HL-60 (cell line): ENCODE measurements at regions not wholly inside any gene's neighbourhood (a gene's known extent, or its start where the extent isn't known, plus 50 kb on each side); places are given as distances from the start of the nearest gene placed in this dataset.

Experiments used
- POLR2AphosphoS5 ChIP-seq: IDR thresholded peaks from 2 replicates; pipeline ENCODE4 v1.6.1; 2012; ENCODE audit warnings: low read depth
- REST ChIP-seq: IDR thresholded peaks from 2 replicates; pipeline ENCODE4 v1.6.1; 2012; ENCODE audit warnings: low read depth; ENCODE audit not compliant: insufficient replicate concordance

DNA sequence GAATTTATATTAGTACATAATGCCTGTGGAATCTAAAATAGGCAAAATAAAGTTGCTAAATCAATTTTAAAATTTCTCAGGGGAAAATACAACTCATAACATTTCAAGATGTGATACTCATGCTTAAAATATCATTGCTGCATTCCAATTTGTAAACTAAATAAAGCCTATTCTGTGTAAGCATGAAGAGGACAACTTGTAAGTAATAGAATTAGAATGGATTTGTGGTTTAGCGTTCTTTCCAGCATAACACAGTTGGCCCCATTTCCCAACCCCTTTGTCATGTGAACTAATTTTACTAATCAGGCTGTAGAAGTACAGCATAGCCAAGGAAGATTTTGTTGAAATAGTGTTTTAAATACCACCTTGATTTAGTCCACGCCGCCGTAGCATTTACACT lies 437.2 kb downstream of the SI start:
- TF ChIP-seq REST (no peak), POLR2AphosphoS5 (no peak)
